ENCODE measurements at regions not wholly inside any gene's neighbourhood (a gene's known extent, or its start where the extent isn't known, plus 50 kb on each side); places are given as distances from the start of the nearest gene placed in this dataset.

DNA sequence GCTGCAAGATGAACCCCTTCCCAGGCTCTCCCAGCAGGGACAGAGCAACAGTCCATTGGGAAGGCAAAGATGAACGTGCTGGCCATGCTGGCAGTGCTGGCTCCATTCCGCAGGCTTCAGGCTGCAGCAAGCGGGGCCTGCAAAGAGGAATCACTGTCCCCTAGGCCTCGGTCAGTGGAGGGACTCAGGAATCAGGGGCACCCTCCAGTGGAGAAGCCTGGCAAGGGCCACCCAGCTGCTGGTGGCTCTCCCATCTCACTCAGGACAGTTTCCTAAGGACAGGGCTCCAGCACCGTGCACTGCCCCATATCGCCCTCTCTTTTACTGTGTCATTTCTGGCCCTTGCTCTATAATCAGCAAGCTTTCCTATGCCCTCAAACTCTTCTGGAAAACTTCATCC is 498.6 kb downstream of the EFNB2 start:
- no peak for DNase-seq

DNA sequence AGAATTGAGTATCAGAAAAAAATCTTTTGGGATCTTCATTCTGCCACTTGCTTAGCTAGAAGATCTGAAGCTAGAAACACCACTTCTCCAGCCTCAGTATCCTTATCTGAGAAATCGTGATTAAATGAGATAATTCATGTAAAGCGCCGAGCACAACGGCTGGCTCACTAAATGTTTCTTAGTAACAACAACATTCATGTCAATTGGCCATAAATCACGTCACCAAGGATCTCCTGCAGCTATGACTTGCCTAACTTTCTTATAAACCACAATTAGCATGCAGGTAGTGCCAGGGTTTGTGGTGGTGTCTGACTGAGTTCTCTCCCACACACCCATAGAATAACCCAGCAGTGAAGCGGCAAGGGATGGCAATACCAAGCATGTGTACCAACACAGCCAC is 501.3 kb downstream of the EFNB2 start:
- DNase-seq = no peak

DNA sequence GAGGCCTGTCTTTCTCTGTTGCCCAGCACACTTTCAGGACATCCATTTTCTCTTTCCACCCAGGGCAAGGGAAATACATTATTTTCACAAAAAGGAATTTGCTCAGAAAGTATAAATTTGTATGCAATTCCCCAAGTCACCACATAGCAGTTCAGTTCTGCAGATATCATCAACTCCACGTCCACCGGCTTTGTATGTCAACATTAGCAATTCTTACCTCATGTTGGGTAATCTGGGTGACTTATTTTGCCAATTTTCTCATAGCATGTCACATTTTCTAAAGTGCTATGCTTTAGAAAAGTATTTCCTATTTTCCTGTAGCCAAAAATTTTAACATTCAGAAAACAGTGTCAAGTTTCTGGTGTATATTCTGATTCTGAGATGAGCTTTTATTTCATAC is 501.8 kb downstream of the EFNB2 start:
- DNase-seq = no peak

DNA sequence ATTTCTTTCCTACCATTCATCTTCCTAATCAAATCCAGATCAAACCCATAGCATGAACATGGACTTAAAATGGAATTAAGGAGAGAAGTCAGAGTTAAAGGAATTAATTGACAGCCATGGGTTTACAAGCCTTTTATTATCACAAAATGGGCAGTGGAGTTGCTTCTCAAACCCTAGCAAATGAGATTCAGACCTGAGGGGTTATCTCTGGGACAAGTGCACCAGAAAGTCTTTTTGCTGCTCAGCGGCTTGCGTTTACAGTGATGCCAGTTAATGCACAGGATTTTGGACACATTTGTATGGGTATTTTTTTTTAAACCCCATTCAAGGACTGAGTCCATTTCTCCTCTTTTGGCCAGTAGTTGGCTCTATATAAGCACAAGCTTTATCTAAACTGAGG is 503.0 kb downstream of the EFNB2 start:
- no peak for DNase-seq

DNA sequence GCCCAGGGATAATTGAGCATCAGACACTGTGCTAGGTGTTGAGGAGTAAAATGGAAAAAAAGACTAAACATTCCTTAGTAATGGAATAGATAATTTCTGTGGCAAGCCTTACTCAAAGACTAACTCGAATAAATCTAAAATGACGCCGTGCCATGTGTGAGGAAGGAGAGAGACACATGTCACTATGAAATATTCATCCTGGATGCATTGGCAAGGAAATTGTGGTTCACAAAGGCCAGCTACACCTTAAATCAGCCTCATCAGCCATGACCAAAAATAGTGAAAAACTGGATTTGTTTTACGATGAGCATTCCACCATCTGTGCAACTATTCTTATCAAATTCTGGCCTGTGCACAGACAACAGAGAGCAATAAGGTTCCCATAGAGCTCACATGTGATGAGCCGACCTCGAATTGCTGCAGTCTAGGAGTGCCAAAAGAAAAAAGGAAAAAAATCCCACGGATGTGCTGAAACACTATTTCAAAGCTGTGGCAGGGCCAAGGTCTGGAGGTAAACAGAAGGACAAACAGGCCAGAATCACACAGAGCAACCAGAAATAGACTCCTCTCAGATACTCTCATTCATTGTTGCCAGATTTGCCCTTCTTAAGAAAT is 505.7 kb downstream of the EFNB2 start:
- no peak for DNase-seq

DNA sequence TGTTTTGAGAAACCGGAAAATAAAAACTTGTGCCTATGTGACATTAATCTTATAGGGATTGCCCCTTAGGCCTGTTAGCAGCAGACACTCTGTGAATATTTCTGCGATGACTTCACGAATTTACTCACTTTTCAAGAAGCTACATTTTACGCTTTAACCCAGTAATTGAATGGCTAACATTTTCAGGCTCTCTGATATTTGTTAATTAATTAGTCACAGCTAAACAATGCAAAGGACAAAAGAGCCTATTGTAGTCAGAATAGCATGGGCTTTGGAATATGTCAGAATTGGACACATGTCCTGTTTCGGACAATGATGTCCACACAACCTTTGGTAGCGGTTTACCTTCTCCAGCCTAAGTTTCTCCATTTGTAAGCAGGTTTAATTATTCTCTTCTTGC is 506.6 kb downstream of the EFNB2 start:
- no peak for DNase-seq

DNA sequence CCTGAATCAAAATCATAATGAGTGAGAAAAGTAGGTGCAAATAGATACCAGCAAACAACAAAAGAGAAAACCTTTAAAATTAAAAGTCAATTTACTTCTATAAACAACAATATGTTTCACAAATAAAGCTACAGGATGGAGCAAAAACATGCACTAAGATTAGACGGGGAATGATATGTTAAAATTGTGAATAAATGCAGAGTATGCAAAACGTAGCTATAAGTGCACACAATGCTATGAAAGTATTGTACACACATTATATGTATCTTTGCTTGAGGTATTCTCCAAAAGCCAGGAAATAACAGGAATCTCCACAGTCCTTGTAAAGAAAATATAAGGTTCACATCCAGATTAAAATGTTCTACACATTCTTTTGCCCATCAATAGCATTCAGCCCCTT is 523.9 kb downstream of the EFNB2 start:
- DNase-seq = no peak

DNA sequence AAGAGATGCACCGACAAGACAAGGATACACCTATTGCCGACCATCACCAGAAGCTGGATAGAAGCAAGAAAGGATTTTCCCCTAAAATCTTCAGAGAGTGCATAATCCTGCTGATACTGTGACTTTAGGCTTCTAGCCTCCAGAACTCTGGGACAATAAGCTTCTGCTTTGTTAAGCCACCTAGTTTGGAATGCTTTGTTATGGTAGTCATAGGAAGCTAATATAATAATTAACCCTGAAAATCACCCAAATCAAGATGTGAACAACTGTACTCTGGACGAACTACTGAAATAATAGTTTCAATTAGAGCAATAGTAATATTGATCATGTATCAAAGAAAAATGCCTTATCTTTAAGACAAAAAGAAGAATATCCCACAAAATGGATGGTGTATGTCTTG is 524.6 kb downstream of the EFNB2 start:
- no peak for DNase-seq

DNA sequence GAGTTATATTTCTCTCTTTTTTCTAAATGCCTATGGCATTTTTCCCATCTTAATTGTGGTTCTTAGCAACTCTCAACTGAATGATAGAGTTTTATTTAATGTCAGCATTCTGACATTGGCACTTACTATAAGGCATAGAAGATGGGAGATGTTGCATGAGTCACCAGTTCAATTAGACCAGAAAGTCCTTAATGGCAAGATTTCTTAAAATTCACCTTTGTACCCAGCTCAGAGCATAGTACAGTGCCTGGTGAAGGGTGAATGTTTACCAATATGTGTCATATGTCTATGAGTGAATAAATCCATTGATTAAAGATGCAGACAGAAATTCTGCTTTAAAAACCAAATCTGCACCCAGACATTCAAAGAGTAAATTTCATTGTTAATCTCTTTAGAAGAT is 526.9 kb downstream of the EFNB2 start:
- no peak for DNase-seq

DNA sequence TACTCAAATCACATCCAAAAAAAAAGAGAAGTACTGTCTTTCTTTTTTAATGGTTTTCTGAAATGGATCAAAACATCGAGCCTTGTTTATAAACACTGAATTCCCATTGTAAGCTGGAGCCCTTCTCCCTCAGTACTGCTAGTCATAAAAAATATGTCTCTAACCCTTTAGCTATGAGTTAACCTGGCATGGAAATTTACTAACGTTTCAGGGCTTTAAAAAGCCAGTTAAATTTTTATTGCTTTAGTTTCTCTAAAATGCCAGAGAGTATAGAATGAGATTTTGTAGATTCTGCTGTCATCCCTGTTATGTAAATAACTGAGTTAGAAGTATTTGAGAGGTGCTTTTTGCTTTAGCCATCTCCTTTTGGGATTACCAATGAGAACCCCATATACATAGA is 528.3 kb downstream of the EFNB2 start:
- no peak for DNase-seq

DNA sequence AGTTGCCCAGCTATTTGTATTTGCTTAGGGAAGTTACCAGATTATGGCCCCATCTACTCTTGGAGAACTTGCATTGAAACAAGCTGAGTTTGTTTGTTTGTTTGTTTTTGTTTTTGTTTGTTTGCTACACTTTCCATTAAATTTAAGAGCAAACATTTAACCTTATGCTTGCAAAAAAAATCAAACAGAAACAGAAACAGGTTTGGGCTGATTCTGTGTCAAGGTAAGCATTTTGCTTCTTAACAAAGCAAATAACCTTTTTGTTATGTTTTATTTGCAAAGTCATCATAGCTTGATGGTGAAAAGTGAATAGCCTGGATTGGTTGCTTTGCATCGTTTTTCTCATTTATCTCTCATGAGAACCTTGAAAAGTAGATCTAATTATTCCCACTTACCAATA is 531.8 kb downstream of the EFNB2 start:
- DNase-seq = no peak

DNA sequence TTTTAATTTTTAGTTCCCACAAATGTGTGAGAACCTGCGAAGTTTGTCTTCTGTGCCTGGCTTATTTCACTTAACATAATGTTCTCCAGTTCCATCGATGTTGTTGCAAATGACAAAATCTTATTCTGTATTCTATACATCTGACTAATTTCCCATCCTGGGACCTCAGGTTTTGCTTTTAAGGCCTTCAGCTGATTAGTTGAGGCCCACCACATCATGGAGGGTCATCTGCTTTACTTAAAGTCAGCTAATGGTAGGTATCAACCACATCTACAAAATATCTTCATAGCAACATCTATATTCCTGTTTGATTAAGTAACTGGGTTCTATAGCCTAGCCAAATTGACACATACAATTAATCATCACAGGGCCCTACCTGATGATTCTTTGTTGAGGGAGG is 534.0 kb downstream of the EFNB2 start:
- no peak for DNase-seq

DNA sequence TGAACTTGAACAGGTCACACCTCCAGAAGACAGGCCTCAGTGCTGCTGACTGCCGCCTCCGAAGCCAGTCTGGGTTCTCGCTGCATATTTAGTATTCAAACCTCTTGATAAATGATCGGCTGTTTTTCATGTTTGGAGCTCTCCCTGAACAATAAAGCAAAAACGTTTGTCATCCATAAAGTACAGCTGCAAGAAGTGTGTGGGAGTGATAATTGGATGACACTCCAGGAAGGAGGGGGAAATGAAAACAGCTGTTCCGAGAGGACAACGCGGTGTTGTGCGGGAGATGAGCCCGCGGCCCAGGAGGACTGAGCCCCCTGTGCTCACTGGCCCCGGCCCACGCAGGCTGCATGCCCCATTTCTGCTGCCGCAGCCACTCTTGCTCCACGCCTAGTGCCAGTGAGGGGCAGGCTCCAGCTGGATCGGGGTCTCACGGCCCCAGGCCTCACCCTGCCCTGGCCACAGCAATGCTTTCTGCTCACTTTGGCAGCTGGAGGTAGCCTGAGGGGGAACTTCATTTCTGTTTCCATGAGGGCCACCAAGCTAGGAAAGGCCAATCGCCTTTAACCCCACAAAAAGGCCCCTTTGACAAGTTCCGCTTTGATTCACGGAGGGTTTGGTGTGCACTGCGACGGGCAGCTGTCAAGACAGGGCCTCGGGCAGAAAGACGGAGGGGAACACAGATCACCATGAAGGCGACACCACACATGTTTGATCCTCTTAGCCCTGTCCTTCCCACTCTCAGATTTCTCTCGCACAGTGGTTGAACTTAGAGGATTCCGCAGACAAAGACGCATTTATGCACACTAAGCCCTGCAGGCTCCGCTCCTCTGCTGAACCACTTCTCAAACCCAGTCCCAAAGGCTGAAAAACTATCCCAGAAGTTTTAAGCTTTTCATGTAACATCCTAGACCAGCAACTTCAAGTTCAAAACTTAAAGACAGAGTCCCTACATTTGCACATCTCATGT is 537.6 kb downstream of the EFNB2 start:
- DNase-seq = peak; percentile 66

DNA sequence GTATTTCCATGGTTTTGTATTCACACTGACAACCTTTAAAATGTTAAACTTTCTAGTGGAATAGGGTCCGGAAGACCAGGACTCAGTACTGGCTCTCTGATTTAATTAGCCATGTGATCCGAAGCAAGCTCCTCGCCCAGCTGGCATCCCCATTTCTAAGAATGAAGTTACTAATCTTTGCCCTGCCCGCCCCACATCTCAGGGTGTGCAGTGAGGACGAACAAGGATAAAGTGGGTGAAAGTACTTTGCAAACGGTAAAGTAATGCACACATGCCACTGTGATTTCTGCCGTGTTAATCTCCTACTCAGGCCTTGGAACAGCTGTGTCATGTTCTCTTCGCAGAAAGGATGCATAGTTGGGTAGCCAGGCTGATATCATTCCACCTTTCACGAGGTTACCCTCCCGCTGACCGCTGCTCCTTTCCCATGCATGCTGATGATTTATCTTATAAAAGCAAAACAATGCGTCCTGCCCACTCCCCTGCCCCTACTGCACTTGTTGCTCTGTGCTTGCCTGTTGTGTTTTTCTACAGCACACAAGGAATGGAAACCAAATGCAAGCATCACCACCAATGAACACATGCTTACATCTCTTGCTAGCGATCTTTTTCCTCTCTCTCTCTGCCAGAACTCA is 539.0 kb downstream of the EFNB2 start:
- no peak for DNase-seq

DNA sequence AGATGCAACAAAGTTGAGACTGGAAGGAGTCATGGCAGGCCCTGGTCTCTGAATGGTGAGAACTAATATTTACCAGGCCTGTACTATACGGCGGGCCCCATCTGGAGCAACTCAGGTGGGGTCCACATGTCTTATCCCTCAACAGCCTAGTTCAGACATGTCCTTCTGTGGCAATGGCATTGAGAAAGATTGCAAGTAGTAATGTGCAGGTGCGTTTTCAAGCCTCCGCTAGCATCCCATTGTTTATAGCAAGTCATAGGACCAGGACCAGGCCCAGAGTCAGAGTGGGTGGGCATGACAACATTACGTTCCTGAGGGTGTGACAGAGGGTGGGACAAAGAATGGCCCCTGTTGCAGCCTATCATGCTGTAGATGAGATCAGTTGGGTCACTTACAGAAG is 541.1 kb downstream of the EFNB2 start:
- DNase-seq = no peak

DNA sequence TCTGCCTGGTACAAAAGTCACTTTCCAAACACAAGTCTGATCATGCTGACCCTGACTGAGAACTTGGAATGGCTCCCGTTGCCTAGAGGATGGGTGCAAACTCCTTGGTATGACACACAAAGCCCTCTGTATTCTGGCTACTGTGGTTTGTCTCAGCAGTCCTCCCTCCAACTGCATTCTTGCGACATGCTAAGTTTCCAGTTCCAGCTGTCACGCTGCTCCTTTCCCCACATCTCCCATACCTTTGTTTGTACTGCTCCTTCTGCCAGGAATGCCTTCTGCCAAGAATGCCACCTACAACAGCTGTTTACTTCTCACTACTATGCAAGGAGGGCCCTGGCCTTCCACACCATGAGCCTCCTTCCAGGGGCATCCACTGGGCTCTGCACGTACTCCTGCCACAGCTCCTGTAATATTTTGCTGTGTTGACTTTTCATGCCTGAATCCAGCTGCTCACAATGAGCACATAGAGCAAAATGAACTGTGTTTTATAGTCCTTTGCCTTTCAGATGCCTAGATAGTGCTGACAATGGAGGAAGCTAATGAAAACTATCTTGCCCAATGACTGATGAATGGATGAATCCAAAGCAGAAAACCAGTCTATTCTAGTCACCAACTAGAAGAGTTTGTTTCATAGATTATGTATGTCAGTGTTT is 543.7 kb downstream of the EFNB2 start:
- DNase-seq = no peak

DNA sequence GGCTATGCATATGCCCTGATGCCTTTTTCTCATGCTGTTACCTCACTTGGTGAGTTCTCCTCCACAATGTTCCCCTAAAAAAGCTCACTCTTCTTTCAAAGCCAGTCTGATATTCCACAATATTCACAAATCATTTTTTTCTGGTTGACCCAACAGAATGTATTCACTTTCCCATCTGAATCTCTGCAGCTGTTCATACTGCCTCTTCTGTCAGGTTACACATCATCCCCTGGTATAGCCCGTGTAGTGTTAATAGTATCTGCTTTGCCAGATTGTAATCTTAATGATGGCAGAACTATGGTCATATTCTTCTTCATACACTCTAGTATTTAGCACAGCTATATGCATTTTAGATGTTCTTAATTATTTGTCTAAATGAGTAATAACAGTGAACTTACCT is 544.3 kb downstream of the EFNB2 start:
- no peak for DNase-seq

DNA sequence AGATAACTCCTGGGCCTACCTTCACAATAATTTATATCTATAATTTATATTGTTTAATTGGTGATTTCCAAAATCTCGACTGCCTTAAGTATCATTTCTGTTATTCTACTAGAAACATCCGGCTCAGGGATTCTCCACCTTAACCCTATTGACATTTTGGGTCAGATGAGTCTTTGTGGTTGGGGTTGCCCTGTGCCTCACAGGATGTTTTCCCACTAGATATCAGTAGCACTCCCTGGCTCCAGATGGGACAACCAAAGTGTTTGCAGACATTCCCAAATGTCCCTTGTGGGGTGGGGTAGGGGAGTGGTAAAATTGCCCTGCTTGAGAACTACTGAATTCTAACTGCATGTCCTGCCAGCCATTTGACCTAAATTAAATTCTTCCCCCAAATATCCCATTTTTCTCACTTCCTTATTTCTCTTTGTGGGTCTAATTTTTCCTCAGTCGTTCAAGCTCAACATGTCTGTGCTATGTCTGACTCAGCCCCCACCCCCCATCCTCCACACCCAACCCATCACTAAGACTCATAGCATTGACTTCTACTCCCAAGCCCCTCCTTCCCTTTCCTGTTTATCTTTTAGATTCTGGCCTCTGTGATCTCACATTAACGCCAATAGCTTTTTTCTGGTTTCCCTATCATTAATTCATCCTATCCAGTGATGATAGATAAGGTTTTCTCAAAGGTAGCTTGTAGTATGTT is 545.1 kb downstream of the EFNB2 start:
- no peak for DNase-seq

DNA sequence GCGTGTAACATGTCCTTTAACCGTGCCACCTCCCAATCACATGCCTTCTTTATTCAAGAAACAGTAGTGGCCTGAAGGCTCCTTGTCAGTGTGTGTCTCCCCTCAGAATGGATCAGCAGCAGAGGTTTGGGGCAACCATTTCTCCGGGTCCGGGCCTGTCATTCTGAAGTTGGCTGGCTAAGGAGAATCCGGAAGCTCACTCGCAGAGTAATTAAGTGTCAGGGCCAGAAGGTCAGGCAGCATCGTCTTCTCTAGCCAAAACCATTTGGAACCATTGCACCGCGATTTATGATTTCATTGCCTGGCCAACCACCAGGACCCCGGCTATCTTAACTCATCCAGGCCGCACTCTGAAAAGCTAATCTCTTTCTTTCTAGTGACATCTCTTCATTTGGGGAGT is 550.8 kb downstream of the EFNB2 start:
- DNase-seq = no peak

DNA sequence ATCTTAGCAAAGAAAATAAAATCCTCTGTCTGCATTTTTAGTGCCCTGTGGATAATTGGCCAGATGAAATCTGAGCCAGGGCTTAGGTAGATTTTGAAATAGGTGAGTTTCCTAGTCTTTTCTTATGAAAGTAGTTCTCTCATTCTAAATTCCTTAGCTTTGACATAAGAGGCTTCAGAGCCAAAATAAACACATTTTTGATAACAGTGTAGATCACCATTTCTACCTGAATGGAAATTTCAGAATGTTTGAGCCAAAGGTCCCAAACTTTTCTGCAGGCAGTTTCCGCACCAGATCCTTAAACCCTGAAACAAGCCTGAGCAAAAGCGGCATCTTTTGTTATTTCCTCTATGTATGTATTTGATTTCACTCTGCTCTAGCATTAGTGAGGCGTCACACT is 551.2 kb downstream of the EFNB2 start:
- DNase-seq = no peak

DNA sequence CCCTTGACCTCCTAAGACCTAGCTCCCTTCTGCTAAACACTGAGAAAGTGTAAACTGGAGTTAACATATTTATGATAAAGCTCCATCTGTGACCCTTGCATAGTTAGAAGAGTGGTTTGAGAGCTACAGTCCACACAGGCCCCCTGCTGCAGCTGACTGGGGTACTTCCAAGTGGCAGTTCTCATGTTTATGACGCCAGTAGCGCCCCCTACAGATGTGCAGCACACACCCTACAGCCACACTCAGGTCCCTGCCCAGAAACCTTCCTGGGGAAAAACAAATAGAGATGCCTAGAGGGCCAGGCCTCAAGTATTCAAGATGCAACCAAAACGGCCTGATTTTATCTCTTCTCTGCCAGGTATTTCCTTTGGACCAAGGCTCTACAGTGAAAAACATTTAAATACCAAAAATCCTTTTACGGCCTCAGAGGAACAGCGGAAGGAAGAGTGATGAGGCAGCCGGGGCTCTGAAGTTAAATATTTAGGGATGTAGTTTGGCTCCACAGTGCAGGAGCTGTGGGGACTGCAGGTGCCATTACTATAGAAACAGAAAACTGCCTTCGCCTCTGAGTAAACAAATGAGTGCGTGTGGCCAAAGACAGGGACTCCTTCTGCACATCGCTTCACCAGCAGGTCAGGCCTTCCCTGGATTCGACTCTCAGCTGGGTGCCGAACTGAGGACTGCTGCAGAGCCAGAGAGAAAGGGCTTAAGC is 553.1 kb downstream of the EFNB2 start:
- DNase-seq = no peak

All from renal pelvis (tissue), 1 donor.